ENCODE measurements at regions not wholly inside any gene's neighbourhood (a gene's known extent, or its start where the extent isn't known, plus 50 kb on each side); places are given as distances from the start of the nearest gene placed in this dataset.

GRCh38 chr1:76782809-76783208, 84.5 kb upstream of the ST6GALNAC5 start:
- TF ChIP-seq, protein P1, sequence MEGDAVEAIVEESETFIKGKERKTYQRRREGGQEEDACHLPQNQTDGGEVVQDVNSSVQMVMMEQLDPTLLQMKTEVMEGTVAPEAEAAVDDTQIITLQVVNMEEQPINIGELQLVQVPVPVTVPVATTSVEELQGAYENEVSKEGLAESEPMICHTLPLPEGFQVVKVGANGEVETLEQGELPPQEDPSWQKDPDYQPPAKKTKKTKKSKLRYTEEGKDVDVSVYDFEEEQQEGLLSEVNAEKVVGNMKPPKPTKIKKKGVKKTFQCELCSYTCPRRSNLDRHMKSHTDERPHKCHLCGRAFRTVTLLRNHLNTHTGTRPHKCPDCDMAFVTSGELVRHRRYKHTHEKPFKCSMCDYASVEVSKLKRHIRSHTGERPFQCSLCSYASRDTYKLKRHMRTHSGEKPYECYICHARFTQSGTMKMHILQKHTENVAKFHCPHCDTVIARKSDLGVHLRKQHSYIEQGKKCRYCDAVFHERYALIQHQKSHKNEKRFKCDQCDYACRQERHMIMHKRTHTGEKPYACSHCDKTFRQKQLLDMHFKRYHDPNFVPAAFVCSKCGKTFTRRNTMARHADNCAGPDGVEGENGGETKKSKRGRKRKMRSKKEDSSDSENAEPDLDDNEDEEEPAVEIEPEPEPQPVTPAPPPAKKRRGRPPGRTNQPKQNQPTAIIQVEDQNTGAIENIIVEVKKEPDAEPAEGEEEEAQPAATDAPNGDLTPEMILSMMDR (conservative IDR thresholded peaks at IDR 0.05; ENCODE audit: low read length): no peak
- TF ChIP-seq EZH2phosphoT487 (IDR thresholded peaks at IDR 0.05; ENCODE audit: borderline replicate concordance, low read depth, low read length): no peak

All from OCI-LY7 (cell line).